GM21717 (cell line): ENCODE measurements at regions not wholly inside any gene's neighbourhood (a gene's known extent, or its start where the extent isn't known, plus 50 kb on each side); places are given as distances from the start of the nearest gene placed in this dataset.
"Not testable (repeated sequence)": the region's sequence is repeated elsewhere in the genome, so short reads cannot be mapped to it uniquely, and the experiment has no call there.

Experiments
- ATAC-seq: cut with Tn5 transposase; IDR thresholded peaks from one replicate; pipeline ENCODE4 v1.9.1; 2021; ENCODE audit warnings: mild to moderate bottlenecking, moderate library complexity; ENCODE audit not compliant: unreplicated experiment

- no peak for ATAC-seq
Observed at GRCh38 chr4:86522349-86522748, 71.8 kb upstream of the PTPN13 start.

- ATAC-seq: no peak
Observed at GRCh38 chr4:86523333-86523732, 70.8 kb upstream of the PTPN13 start.

- ATAC-seq: not testable (repeated sequence)
Observed at GRCh38 chr4:86527713-86528112, 66.4 kb upstream of the PTPN13 start.

GRCh38 chr4:86529436-86529835 lies 64.7 kb upstream of the PTPN13 start:
- ATAC-seq: no peak

GRCh38 chr4:86530183-86530582 lies 63.9 kb upstream of the PTPN13 start:
- no peak for ATAC-seq

GRCh38 chr4:86531440-86531839 lies 62.7 kb upstream of the PTPN13 start:
- no peak for ATAC-seq

GRCh38 chr4:86532851-86533250 lies 61.3 kb upstream of the PTPN13 start:
- no peak for ATAC-seq

- ATAC-seq: no peak
Observed at GRCh38 chr4:86536151-86536550, 58.0 kb upstream of the PTPN13 start.

- ATAC-seq: no peak
Observed at GRCh38 chr4:86542319-86543027, 51.6 kb upstream of the PTPN13 start.

- no peak for ATAC-seq
Observed at GRCh38 chr4:86543080-86543479, 51.0 kb upstream of the PTPN13 start.

- no peak for ATAC-seq
Observed at GRCh38 chr4:86543560-86544309, 50.4 kb upstream of the PTPN13 start.

GRCh38 chr4:86544310-86544966 lies 49.7 kb upstream of the PTPN13 start:
- ATAC-seq: peak; percentile 86
